ENCODE measurements at regions not wholly inside any gene's neighbourhood (a gene's known extent, or its start where the extent isn't known, plus 50 kb on each side); places are given as distances from the start of the nearest gene placed in this dataset.

- TF ChIP-seq, protein P1, sequence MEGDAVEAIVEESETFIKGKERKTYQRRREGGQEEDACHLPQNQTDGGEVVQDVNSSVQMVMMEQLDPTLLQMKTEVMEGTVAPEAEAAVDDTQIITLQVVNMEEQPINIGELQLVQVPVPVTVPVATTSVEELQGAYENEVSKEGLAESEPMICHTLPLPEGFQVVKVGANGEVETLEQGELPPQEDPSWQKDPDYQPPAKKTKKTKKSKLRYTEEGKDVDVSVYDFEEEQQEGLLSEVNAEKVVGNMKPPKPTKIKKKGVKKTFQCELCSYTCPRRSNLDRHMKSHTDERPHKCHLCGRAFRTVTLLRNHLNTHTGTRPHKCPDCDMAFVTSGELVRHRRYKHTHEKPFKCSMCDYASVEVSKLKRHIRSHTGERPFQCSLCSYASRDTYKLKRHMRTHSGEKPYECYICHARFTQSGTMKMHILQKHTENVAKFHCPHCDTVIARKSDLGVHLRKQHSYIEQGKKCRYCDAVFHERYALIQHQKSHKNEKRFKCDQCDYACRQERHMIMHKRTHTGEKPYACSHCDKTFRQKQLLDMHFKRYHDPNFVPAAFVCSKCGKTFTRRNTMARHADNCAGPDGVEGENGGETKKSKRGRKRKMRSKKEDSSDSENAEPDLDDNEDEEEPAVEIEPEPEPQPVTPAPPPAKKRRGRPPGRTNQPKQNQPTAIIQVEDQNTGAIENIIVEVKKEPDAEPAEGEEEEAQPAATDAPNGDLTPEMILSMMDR (IDR thresholded peaks at IDR 0.05; ENCODE audit: low read depth, low read length) = no peak
Measured at GRCh38 chr4:137648531-137648930, 116.2 kb upstream of the PCDH18 start.

DNA sequence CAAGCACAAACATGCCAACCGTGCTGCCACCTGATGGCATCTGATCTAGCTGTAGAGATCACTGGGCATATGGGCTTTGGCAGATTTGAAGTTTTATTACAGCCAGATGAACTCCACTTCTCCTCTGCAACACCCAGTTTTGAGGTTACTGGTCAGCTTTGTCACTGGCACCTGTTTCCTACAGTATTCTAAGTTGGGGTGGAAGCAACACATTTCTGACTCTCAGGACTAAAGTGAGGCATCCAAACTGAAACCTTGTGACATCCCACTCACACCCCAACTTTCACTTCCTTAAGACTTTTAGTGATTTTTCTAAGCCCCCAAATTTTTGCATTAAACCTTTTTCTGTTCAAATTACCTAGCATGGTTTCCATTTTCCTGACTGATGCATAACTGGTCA, 115.1 kb upstream of the PCDH18 start:
- TF ChIP-seq, protein P1 (IDR thresholded peaks at IDR 0.05; ENCODE audit: low read depth, low read length) = no peak
- no peak overlapping the region for H3K4me3 ChIP-seq (ENCODE audit: low read depth, low read length)
- DNase-seq = no peak
- H3K9me3 ChIP-seq (ENCODE audit: severe bottlenecking) = no peaks in the 10 kb centered on the region
- H3K27me3 ChIP-seq (ENCODE audit: insufficient read depth, low read depth, severe bottlenecking) = no peaks in the 10 kb centered on the region
- no peak overlapping the region for H3K27ac ChIP-seq
- H3K36me3 ChIP-seq = no peaks in the 10 kb centered on the region

More at GRCh38 chr4:137648531-137648930, 116.2 kb upstream of the PCDH18 start:
- Histone ChIP-seq H3K4me3 (ENCODE audit: low read depth, low read length) (no peak overlapping the region), H3K36me3 (no peaks in the 10 kb centered on the region), H3K9me3 (ENCODE audit: severe bottlenecking) (no peaks in the 10 kb centered on the region), H3K27ac (no peak overlapping the region), H3K27me3 (ENCODE audit: insufficient read depth, low read depth, severe bottlenecking) (no peaks in the 10 kb centered on the region)
- DNase-seq = no peak

DNA sequence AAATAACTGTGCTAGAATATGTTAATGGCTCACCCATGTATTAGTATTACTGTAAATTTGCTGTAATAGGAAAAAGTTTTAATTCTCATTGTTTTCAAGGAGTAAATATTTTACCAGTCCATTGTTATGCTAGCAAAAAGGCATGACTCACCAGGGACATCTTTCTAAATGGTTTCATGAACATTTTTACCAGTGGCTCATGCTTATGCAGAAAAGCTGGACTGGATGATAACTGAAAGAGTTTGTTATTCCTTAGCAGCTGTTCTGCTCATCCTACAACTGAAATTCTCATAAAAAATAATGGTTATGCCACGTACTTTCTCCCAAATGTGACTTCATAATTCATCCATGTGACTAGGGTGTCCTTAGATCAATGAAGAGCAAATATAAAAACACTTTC, 111.9 kb upstream of the PCDH18 start:
- DNase-seq = no peak
- no peaks in the 10 kb centered on the region for H3K9me3 ChIP-seq (ENCODE audit: severe bottlenecking)
- H3K4me3 ChIP-seq (ENCODE audit: low read depth, low read length) = no peak overlapping the region
- H3K27me3 ChIP-seq (ENCODE audit: insufficient read depth, low read depth, severe bottlenecking) = no peaks in the 10 kb centered on the region
- TF ChIP-seq, protein P1 (IDR thresholded peaks at IDR 0.05; ENCODE audit: low read depth, low read length) = no peak
- no peaks in the 10 kb centered on the region for H3K36me3 ChIP-seq
- no peak overlapping the region for H3K27ac ChIP-seq

DNA sequence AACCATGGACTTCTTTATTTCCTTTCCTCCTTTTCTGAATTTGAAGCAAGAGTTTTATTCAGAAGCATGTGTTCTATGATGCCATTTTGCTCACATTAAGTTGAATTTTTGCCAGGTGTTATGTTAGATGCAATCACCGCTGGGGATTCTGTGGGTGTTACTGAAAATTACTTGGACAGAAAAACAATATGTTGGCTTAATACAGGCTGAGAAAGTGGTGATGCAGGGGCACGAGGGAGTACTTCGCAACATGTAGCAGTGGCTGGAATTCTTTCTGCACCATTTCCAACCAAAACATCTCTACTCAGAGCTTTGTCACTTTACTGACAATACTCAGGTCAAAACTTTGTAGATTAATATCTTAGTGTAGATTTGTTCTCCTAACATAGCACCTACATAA, 109.2 kb upstream of the PCDH18 start:
- no peaks in the 10 kb centered on the region for H3K36me3 ChIP-seq
- H3K4me3 ChIP-seq (ENCODE audit: low read depth, low read length) = no peak overlapping the region
- H3K27ac ChIP-seq = no peak overlapping the region
- no peaks in the 10 kb centered on the region for H3K27me3 ChIP-seq (ENCODE audit: insufficient read depth, low read depth, severe bottlenecking)
- TF ChIP-seq, protein P1 (IDR thresholded peaks at IDR 0.05; ENCODE audit: low read depth, low read length) = no peak
- H3K9me3 ChIP-seq (ENCODE audit: severe bottlenecking) = no peaks in the 10 kb centered on the region
- no peak for DNase-seq

DNA sequence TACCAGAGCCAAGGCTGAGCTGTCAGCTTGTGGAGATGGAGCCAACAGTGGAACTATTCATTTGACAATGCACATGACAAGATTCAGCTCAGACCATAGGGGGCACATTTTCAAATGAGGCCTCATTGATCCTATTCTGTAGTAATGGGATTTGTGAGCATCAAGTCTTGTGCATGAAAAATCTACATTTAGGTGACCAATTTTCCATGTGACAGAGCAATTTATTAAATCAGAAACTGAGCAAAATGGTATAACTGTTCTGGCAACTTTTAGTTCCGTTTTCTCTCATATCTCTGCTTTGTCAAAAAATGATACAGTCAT, 108.5 kb upstream of the PCDH18 start:
- Histone ChIP-seq H3K27me3 (ENCODE audit: insufficient read depth, low read depth, severe bottlenecking) (no peaks in the 10 kb centered on the region), H3K27ac (no peak overlapping the region), H3K9me3 (ENCODE audit: severe bottlenecking) (no peaks in the 10 kb centered on the region), H3K4me3 (ENCODE audit: low read depth, low read length) (no peak overlapping the region), H3K36me3 (no peaks in the 10 kb centered on the region)
- TF ChIP-seq, protein P1 (IDR thresholded peaks at IDR 0.05; ENCODE audit: low read depth, low read length) = no peak
- no peak for DNase-seq

- Histone ChIP-seq H3K4me3 (ENCODE audit: low read depth, low read length) (no peak overlapping the region), H3K9me3 (ENCODE audit: severe bottlenecking) (no peaks in the 10 kb centered on the region), H3K36me3 (no peaks in the 10 kb centered on the region), H3K27ac (no peak overlapping the region), H3K27me3 (ENCODE audit: insufficient read depth, low read depth, severe bottlenecking) (no peaks in the 10 kb centered on the region)
- no peak for DNase-seq
- TF ChIP-seq, protein P1 (IDR thresholded peaks at IDR 0.05; ENCODE audit: low read depth, low read length) = no peak
Measured at GRCh38 chr4:137640156-137640837, 108.0 kb upstream of the PCDH18 start.

Measured in WERI-Rb-1 (cell line).